ENCODE measurements at regions not wholly inside any gene's neighbourhood (a gene's known extent, or its start where the extent isn't known, plus 50 kb on each side); places are given as distances from the start of the nearest gene placed in this dataset.

DNA sequence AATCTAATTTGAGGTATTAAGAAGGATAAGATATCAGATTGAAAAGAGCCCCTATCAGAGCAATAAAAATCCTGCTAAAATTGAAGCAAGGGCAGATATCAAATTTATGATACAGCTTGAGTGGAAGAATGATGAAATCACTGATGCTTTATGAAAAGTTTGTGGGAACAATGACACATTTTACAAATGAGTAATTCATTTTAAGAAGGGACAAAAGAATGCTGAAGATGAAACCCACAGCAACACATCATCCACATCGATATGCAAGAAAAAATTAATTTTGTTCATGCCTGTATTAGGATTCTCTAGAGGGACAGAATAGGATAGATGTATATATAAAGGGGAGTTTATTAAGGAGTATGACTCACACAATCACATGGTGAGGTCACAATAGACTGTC lies 355.6 kb upstream of the GYPC start:
- no peak for TF ChIP-seq POLR2A (IDR thresholded peaks at IDR 0.05)
- TF ChIP-seq, protein P1, sequence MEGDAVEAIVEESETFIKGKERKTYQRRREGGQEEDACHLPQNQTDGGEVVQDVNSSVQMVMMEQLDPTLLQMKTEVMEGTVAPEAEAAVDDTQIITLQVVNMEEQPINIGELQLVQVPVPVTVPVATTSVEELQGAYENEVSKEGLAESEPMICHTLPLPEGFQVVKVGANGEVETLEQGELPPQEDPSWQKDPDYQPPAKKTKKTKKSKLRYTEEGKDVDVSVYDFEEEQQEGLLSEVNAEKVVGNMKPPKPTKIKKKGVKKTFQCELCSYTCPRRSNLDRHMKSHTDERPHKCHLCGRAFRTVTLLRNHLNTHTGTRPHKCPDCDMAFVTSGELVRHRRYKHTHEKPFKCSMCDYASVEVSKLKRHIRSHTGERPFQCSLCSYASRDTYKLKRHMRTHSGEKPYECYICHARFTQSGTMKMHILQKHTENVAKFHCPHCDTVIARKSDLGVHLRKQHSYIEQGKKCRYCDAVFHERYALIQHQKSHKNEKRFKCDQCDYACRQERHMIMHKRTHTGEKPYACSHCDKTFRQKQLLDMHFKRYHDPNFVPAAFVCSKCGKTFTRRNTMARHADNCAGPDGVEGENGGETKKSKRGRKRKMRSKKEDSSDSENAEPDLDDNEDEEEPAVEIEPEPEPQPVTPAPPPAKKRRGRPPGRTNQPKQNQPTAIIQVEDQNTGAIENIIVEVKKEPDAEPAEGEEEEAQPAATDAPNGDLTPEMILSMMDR (IDR thresholded peaks at IDR 0.05), result no peak
